ENCODE measurements at regions not wholly inside any gene's neighbourhood (a gene's known extent, or its start where the extent isn't known, plus 50 kb on each side); places are given as distances from the start of the nearest gene placed in this dataset.

DNA sequence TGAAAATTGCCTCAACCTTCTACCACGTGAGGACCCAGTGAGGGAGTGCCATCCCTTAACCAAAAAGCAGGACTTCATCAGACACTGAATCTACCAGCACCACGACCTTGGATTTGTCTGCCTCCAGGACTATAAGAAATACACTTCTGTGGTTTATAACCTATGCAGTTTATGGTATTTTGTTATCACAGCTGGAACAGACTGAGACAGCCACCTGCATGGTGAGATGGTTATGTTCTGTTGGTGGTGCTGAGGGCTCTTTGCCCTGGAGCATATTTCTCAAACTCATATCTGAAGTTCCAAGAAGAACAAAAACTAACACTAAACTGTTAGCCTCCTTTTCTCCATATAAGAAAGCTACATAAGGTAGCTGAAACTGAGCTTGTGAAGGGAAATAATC, 69.8 kb upstream of the RGS18 start:
- FAIRE-seq (no peak), ATAC-seq (no peak), DNase-seq (ENCODE audit: low spot score) (no peak)
- Histone ChIP-seq H3K27me3 (ENCODE audit: control insufficient read depth in 1 of 2, insufficient read depth in 2 of 2, low read length in 2 of 2) (no peaks in the 10 kb centered on the region; a peak in 1 of 5 replicates), H3K4me3 (replicated peaks in 1 of 3; ENCODE audit: insufficient read depth in 1 of 3, low read depth in 2 of 3, low read length in 3 of 3) (no peak overlapping the region), H3K9me3 (ENCODE audit: low read length) (no peaks in the 10 kb centered on the region), H3K79me2 (ENCODE audit: insufficient read depth, low read length) (no peaks in the 10 kb centered on the region), H2AFZ (ENCODE audit: low read length) (no peak overlapping the region), H3K36me3 (replicated peaks in 1 of 2; ENCODE audit: control insufficient read depth in 1 of 2, insufficient read depth in 2 of 2, low read length in 2 of 2) (no peaks in the 10 kb centered on the region), H4K20me1 (ENCODE audit: insufficient read depth, low read length) (no peaks in the 10 kb centered on the region), H3K4me1 (ENCODE audit: insufficient read depth, low read length) (no peaks in the 10 kb centered on the region), H3K4me2 (ENCODE audit: low read depth, low read length) (no peak overlapping the region), H3K27ac (ENCODE audit: extremely low read length, insufficient read depth, low read length) (no peak overlapping the region), H3K9ac (ENCODE audit: insufficient read depth, low read depth, low read length) (no peak overlapping the region)
- TF ChIP-seq YEATS4 (CRISPR knock-in tag; IDR thresholded peaks at IDR 0.05; ENCODE audit: borderline replicate concordance) = no peak
- CTCF ChIA-PET (ENCODE audit: low intra/inter-chr PET ratio, low total read pairs) = no interaction called here
- POLR2A ChIA-PET = no interaction called here
- intact Hi-C loops (cut with micrococcal nuclease; ENCODE audit: unreplicated experiment) (no loop called here), in situ Hi-C loops (cut with HindIII; ENCODE audit: extremely low pct_ligation_motif_present, low pct_unique_long_range_greater_than_20kb) (no loop called here)
- no TSS peak for BruUV-seq (replicated peaks)
- 0% methylated on average over 1 of the region's 2 CpGs for WGBS (ENCODE audit: low lambda C conversion rate)

- H4K20me1 ChIP-seq (ENCODE audit: insufficient read depth, low read length) = no peaks in the 10 kb centered on the region
- no peaks in the 10 kb centered on the region for H3K79me2 ChIP-seq (ENCODE audit: insufficient read depth, low read length)
- H2AFZ ChIP-seq (ENCODE audit: low read length) = no peak overlapping the region
- intact Hi-C loops (cut with micrococcal nuclease; ENCODE audit: unreplicated experiment) (no loop called here), in situ Hi-C loops (cut with HindIII; ENCODE audit: extremely low pct_ligation_motif_present, low pct_unique_long_range_greater_than_20kb) (no loop called here)
- ATAC-seq (no peak), DNase-seq (ENCODE audit: low spot score) (no peak), FAIRE-seq (no peak)
- 60% methylated on average over 4 of the region's 4 CpGs for WGBS (ENCODE audit: low lambda C conversion rate)
- no peaks in the 10 kb centered on the region for H3K36me3 ChIP-seq (replicated peaks in 1 of 2; ENCODE audit: control insufficient read depth in 1 of 2, insufficient read depth in 2 of 2, low read length in 2 of 2)
- H3K9me3 ChIP-seq (ENCODE audit: low read length) = no peaks in the 10 kb centered on the region
- ChIA-PET POLR2A (no interaction called here), CTCF (ENCODE audit: low intra/inter-chr PET ratio, low total read pairs) (no interaction called here)
- H3K27me3 ChIP-seq (ENCODE audit: control insufficient read depth in 1 of 2, insufficient read depth in 2 of 2, low read length in 2 of 2) = no peaks in the 10 kb centered on the region
- H3K27ac ChIP-seq (ENCODE audit: extremely low read length, insufficient read depth, low read length) = no peak overlapping the region
- H3K4me1 ChIP-seq (ENCODE audit: insufficient read depth, low read length) = no peaks in the 10 kb centered on the region
- H3K4me3 ChIP-seq (replicated peaks in 1 of 3; ENCODE audit: insufficient read depth in 1 of 3, low read depth in 2 of 3, low read length in 3 of 3) = no peak overlapping the region
- no TSS peak for BruUV-seq (replicated peaks)
- no peak overlapping the region for H3K9ac ChIP-seq (ENCODE audit: insufficient read depth, low read depth, low read length)
- H3K4me2 ChIP-seq (ENCODE audit: low read depth, low read length) = no peak overlapping the region
- no peak for TF ChIP-seq JUN (CRISPR knock-in tag; IDR thresholded peaks at IDR 0.05)
- no peak for TF ChIP-seq KDM1A (CRISPR knock-in tag; IDR thresholded peaks at IDR 0.05)
- no peak for TF ChIP-seq ZNF30 (CRISPR knock-in tag; IDR thresholded peaks at IDR 0.05)
- no peak for TF ChIP-seq ZNF841 (CRISPR knock-in tag; IDR thresholded peaks at IDR 0.05; ENCODE audit: borderline replicate concordance)
- TF ChIP-seq PHF8 (CRISPR knock-in tag; IDR thresholded peaks at IDR 0.05) = no peak
- TF ChIP-seq, protein P1, sequence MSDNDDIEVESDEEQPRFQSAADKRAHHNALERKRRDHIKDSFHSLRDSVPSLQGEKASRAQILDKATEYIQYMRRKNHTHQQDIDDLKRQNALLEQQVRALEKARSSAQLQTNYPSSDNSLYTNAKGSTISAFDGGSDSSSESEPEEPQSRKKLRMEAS (IDR thresholded peaks at IDR 0.05) = no peak
- TF ChIP-seq MTERF4 (CRISPR knock-in tag; IDR thresholded peaks at IDR 0.05) = no peak
- no peak for TF ChIP-seq CEBPZ (IDR thresholded peaks at IDR 0.05; ENCODE audit: low read length)
- TF ChIP-seq HDAC1 (CRISPR knock-in tag; IDR thresholded peaks at IDR 0.05) = no peak
- TF ChIP-seq ZNF558 (CRISPR knock-in tag; IDR thresholded peaks at IDR 0.05; ENCODE audit: borderline replicate concordance) = no peak
- no peak for TF ChIP-seq ZNF484 (CRISPR knock-in tag; IDR thresholded peaks at IDR 0.05; ENCODE audit: borderline replicate concordance, low read depth)
- no peak for TF ChIP-seq ZNF574 (CRISPR knock-in tag; IDR thresholded peaks at IDR 0.05)
These were observed 60.3 kb upstream of the RGS18 start for GRCh38 chr1:192098001-192098400.

All from HepG2 (cell line).